GM10266 (cell line): ENCODE measurements at regions not wholly inside any gene's neighbourhood (a gene's known extent, or its start where the extent isn't known, plus 50 kb on each side); places are given as distances from the start of the nearest gene placed in this dataset.

Experiments
- DNase-seq: peaks from one replicate; pipeline ENCODE4 v3.0.0; 2012; ENCODE audit errors: extremely low spot score
- CTCF ChIP-seq: IDR thresholded peaks from 2 replicates; pipeline ENCODE4 v1.5.1; 2012; ENCODE audit warnings: mild to moderate bottlenecking, low read depth; ENCODE audit not compliant: control insufficient read depth, insufficient read depth; ENCODE audit errors: missing control alignments

DNA sequence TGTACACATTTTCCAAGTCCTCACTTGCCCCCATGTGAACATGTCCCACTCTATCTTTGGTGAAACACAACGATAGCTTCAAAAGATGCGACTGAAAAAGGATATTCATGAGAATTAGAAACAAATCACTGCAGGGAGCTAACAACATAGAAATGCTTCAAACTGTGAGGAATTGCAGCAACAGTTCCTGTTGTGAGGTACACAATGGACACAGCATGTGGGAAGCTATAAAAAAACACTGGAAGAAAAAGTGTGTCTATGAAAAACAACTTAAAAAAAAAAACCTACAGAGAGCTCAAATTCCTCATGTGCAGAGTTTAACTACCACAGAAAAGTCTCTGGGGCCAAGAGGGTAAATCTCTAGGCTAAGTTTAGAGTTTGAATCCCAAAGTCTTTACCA, 51.6 kb upstream of the BLTP1 start:
- TF ChIP-seq CTCF = no peak
- no peak for DNase-seq

- DNase-seq = no peak
- TF ChIP-seq CTCF = no peak
Measured at GRCh38 chr4:122099896-122100295, 52.2 kb upstream of the BLTP1 start.

- no peak for TF ChIP-seq CTCF
- no peak for DNase-seq
Measured at GRCh38 chr4:122091836-122092405, 60.2 kb upstream of the BLTP1 start.

DNA sequence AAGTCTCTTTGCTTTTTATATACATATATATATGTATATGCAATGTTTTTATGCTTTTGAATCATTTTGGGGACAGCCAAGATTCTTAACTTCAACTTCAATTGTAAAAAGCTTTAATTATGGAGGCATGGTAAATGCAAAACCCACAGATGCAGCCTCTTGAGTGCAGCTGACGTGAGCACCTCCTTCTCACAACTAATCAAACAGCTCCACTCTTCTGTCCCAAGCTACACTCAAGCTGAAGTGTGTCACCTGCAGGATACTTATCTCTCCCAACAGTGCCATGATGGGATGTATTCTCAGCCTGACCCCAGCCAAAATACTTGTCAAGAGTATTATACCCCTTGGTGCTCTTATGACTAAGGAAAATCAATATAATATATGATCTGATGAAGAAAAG, 60.7 kb upstream of the BLTP1 start:
- no peak for DNase-seq
- no peak for TF ChIP-seq CTCF

- no peak for DNase-seq
- TF ChIP-seq CTCF = no peak
Measured at GRCh38 chr4:122090989-122091388, 61.1 kb upstream of the BLTP1 start.

- no peak for DNase-seq
- no peak for TF ChIP-seq CTCF
Measured at GRCh38 chr4:122086338-122087065, 65.6 kb upstream of the BLTP1 start.

DNA sequence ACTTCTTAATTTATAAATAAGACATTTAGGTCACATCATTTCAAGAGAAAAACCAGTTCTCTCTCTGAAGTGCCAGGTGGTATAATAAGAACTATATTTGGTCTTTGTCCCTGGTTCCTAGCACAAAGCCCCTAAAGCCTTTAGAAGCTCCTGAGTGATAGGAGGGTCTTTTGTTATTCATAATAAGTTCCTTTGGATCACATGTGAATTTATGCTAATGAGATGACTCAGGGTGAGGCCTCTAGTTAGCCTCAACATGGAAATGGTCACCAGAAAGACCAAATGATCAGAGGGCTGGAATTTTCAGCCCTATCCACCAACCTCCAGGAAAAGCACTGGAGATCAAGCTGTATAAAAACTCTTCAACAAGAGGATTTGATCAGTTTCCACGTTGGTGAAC, 68.1 kb upstream of the BLTP1 start:
- no peak for TF ChIP-seq CTCF
- no peak for DNase-seq
